HG03565 (cell line): ENCODE measurements at regions not wholly inside any gene's neighbourhood (a gene's known extent, or its start where the extent isn't known, plus 50 kb on each side); places are given as distances from the start of the nearest gene placed in this dataset.
"Not testable (repeated sequence)": the region's sequence is repeated elsewhere in the genome, so short reads cannot be mapped to it uniquely, and the experiment has no call there.

Experiments used
- ATAC-seq: cut with Tn5 transposase; IDR thresholded peaks from one replicate; pipeline ENCODE4 v1.9.1; 2021; ENCODE audit warnings: mild to moderate bottlenecking, moderate library complexity; ENCODE audit not compliant: unreplicated experiment

GRCh38 chr4:173652283-173652931, 122.4 kb upstream of the HAND2 start:
- no peak for ATAC-seq

- no peak for ATAC-seq
These were observed 121.7 kb upstream of the HAND2 start for GRCh38 chr4:173651651-173652282.

- ATAC-seq: no peak
These were observed 117.9 kb upstream of the HAND2 start for GRCh38 chr4:173647902-173648301.

GRCh38 chr4:173642509-173642908, 112.5 kb upstream of the HAND2 start:
- no peak for ATAC-seq

GRCh38 chr4:173635395-173635794, 105.4 kb upstream of the HAND2 start:
- no peak for ATAC-seq

- ATAC-seq: no peak
These were observed 96.2 kb upstream of the HAND2 start for GRCh38 chr4:173626277-173626676.

- not testable (repeated sequence) for ATAC-seq
These were observed 88.6 kb upstream of the HAND2 start for GRCh38 chr4:173618648-173619047.

- no peak for ATAC-seq
These were observed 79.1 kb upstream of the HAND2 start for GRCh38 chr4:173609158-173609557.

- ATAC-seq: not testable (repeated sequence)
These were observed 78.6 kb upstream of the HAND2 start for GRCh38 chr4:173608632-173609031.

GRCh38 chr4:173591760-173592159, 61.7 kb upstream of the HAND2 start:
- ATAC-seq: no peak

GRCh38 chr4:173590697-173591096, 60.7 kb upstream of the HAND2 start:
- ATAC-seq: no peak

- no peak for ATAC-seq
These were observed 56.0 kb upstream of the HAND2 start for GRCh38 chr4:173585876-173586572.

GRCh38 chr4:173584506-173584905, 54.5 kb upstream of the HAND2 start:
- no peak for ATAC-seq
